C4-2B (cell line): ENCODE measurements at regions not wholly inside any gene's neighbourhood (a gene's known extent, or its start where the extent isn't known, plus 50 kb on each side); places are given as distances from the start of the nearest gene placed in this dataset.

ENCODE experiments used
- CTCF ChIP-seq: fragments of 450-650 bp; conservative IDR thresholded peaks from 2 replicates; pipeline ENCODE4 v1.5.1; 2017; ENCODE audit warnings: mild to moderate bottlenecking
- ZFX ChIP-seq: fragments of 450-650 bp; IDR thresholded peaks from 2 replicates; pipeline ENCODE4 v1.6.1; 2017

- TF ChIP-seq ZFX = no peak; the same call in 1 of the 2 replicates
- TF ChIP-seq CTCF = no peak
These were observed 651.0 kb upstream of the B3GAT1 start for GRCh38 chr11:135062994-135063393.
